Vagina (tissue), 2 donors: ENCODE measurements at regions not wholly inside any gene's neighbourhood (a gene's known extent, or its start where the extent isn't known, plus 50 kb on each side); places are given as distances from the start of the nearest gene placed in this dataset.
"Not testable (repeated sequence)": the region's sequence is repeated elsewhere in the genome, so short reads cannot be mapped to it uniquely, and the experiment has no call there.

Experiments
- DNase-seq, 2 donors: peaks; one replicate each; pipeline ENCODE4 v3.0.0-alpha.2; 2017; ENCODE audit errors: extremely low spot score in 2 of 2
- H3K27ac ChIP-seq: fragments of 200-600 bp; sonication (generic); one replicate; pipeline ENCODE4 v1.5.1; 2019
- H3K27me3 ChIP-seq: fragments of 200-600 bp; sonication (generic); one replicate; pipeline ENCODE4 v1.5.1; 2019
- H3K36me3 ChIP-seq, 2 donors: fragments of 200-600 bp; sonication (generic); one replicate each; pipeline ENCODE4 v1.5.1; 2017 to 2019
- H3K4me1 ChIP-seq: fragments of 200-600 bp; sonication (generic); one replicate; pipeline ENCODE4 v1.5.1; 2019
- H3K4me3 ChIP-seq, 2 donors: fragments of 200-600 bp; sonication (generic); 1 replicate in 1 of 2; 2 replicates in 1 of 2; pipeline ENCODE4 v1.5.1; 2016 to 2019
- H3K9me3 ChIP-seq: fragments of 200-600 bp; sonication (generic); one replicate; pipeline ENCODE4 v1.5.1; 2019
- POLR2A ChIP-seq, 2 donors: fragments of 450-650 bp; IDR thresholded peaks; one replicate each; pipeline ENCODE4 v1.6.1; 2017; ENCODE audit warnings: antibody characterized with exemption in 2 of 2, mild to moderate bottlenecking in 2 of 2, moderate library complexity in 2 of 2
- POLR2AphosphoS5 ChIP-seq, 2 donors: sonication (generic); formaldehyde crosslinking; IDR thresholded peaks; one replicate each; pipeline ENCODE4 v1.9.0; 2017; ENCODE audit warnings: antibody characterized with exemption in 2 of 2, mild to moderate bottlenecking in 2 of 2, low read depth in 1 of 2; ENCODE audit not compliant: insufficient read depth in 1 of 2
- intact Hi-C: fragments of 100-400 bp; cut with DNase I; formaldehyde crosslinking; loops from one replicate; pipeline ENCODE4 v1.15.1; 2023
- TF ChIP-seq, protein P1 (sequence below), 3 experiments: fragments of 450-650 bp in 2 of 3; fragments of 200-600 bp in 1 of 3; sonication (generic) in 1 of 3; IDR thresholded peaks; one replicate each; pipeline ENCODE4 v1.5.1; 2017 to 2019; ENCODE audit warnings: antibody characterized with exemption in 3 of 3, mild to moderate bottlenecking in 2 of 3, moderate library complexity in 2 of 3

DNA sequence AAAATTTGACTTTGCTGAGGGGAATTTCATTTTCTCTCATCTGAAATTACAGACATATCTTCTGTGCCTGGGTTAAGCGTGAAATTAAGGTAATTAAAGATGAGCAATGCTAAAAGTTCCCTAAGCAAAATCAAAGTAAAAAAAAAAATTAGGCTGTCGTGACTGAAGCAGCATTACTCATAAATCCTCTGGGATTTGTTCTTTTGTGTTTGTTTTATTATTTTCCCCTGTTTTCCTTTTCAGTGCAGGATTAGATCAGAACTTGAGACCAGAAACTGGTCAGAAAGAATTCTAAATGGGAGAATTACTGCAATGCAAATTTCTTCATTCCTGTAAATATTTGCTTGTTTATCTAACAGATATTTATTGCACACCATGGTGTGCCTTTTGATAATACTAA lies 141.4 kb upstream of the BET1 start:
- DNase-seq = no peak
- no peaks in the 10 kb centered on the region for H3K27me3 ChIP-seq
- intact Hi-C loops = no loop called here

DNA sequence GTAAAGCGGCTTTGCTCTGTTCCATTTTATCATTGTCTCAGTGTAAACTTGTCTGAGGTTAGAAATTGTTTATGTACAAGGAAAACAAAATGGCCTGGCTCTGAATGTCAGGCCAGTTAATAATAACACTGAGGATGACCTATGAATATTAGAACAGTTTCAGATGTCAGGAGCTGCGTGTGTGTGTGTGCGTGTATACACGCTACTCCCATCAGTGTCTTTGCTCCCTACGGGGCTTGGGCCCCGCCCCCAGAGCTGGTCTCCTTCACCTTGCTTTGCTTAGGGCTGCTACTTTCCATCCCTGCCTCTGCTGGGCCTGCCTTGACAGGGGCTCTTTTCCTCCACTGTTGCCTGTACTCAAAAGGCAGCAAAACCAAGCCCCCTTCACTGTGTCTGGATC lies 142.3 kb upstream of the BET1 start:
- Histone ChIP-seq H3K4me1 (no peaks in the 10 kb centered on the region), H3K4me3 (no peak overlapping the region), H3K9me3 (no peaks in the 10 kb centered on the region), H3K27ac (no peak overlapping the region), H3K27me3 (no peaks in the 10 kb centered on the region), H3K36me3 (no peaks in the 10 kb centered on the region)
- TF ChIP-seq POLR2A (IDR thresholded peaks at IDR 0.05) (no peak), POLR2AphosphoS5 (IDR thresholded peaks at IDR 0.05; ENCODE audit: insufficient read depth in 1 of 2, low read depth in 1 of 2) (no peak)
- intact Hi-C loops = no loop called here
- no peak for DNase-seq

More for the DNA sequence above, 141.4 kb upstream of the BET1 start:
- Histone ChIP-seq H3K27ac (no peak overlapping the region), H3K36me3 (no peaks in the 10 kb centered on the region), H3K4me1 (no peaks in the 10 kb centered on the region), H3K9me3 (no peaks in the 10 kb centered on the region), H3K4me3 (no peak overlapping the region)
- TF ChIP-seq, protein P1, sequence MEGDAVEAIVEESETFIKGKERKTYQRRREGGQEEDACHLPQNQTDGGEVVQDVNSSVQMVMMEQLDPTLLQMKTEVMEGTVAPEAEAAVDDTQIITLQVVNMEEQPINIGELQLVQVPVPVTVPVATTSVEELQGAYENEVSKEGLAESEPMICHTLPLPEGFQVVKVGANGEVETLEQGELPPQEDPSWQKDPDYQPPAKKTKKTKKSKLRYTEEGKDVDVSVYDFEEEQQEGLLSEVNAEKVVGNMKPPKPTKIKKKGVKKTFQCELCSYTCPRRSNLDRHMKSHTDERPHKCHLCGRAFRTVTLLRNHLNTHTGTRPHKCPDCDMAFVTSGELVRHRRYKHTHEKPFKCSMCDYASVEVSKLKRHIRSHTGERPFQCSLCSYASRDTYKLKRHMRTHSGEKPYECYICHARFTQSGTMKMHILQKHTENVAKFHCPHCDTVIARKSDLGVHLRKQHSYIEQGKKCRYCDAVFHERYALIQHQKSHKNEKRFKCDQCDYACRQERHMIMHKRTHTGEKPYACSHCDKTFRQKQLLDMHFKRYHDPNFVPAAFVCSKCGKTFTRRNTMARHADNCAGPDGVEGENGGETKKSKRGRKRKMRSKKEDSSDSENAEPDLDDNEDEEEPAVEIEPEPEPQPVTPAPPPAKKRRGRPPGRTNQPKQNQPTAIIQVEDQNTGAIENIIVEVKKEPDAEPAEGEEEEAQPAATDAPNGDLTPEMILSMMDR (IDR thresholded peaks at IDR 0.05) = no peak
- TF ChIP-seq POLR2AphosphoS5 (IDR thresholded peaks at IDR 0.05; ENCODE audit: insufficient read depth in 1 of 2, low read depth in 1 of 2) (no peak), POLR2A (IDR thresholded peaks at IDR 0.05) (no peak)

DNA sequence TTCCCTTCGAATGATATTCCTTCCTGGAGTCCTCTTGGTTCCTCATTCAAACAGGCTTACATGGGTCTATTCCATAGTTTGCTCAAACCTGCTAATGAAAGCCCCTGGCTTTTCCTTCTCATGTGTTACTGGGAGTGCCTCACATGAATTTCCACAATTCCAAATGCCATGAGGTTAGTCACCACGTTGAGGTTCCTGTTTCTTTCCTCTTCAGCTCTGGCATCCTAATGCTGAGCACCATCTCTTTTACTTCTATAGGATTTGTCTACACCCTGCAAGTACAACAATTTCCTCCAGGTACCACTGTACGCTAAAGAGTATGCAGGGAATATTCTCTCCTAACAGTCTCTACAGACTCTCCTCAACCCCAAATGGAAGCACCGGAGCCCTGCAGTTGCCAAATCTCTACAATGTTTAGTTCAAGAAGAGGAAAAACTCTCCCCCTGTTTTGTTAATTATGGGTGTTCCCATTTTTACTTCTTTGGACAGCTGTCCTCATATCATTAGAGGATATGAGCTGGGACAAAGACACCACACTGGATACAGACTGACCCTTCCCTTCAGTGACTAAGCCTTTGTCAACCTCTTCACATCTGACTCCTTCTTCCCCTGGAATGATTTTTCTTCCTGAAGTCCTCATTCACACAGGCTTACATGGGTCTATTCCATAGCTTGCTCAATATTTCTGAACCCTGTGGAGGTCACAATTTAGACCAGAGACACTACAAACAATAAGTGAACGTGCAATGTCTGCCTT lies 145.8 kb upstream of the BET1 start:
- TF ChIP-seq POLR2A (IDR thresholded peaks at IDR 0.05) = no peak
- no peak for TF ChIP-seq POLR2AphosphoS5 (IDR thresholded peaks at IDR 0.05; ENCODE audit: insufficient read depth in 1 of 2, low read depth in 1 of 2)
- TF ChIP-seq, protein P1 (IDR thresholded peaks at IDR 0.05) = no peak
- no peaks in the 10 kb centered on the region for H3K27me3 ChIP-seq
- H3K4me3 ChIP-seq = no peak overlapping the region
- no peaks in the 10 kb centered on the region for H3K4me1 ChIP-seq
- no peaks in the 10 kb centered on the region for H3K9me3 ChIP-seq
- H3K36me3 ChIP-seq = no peaks in the 10 kb centered on the region
- DNase-seq = no peak
- intact Hi-C loops = no loop called here
- no peak overlapping the region for H3K27ac ChIP-seq

DNA sequence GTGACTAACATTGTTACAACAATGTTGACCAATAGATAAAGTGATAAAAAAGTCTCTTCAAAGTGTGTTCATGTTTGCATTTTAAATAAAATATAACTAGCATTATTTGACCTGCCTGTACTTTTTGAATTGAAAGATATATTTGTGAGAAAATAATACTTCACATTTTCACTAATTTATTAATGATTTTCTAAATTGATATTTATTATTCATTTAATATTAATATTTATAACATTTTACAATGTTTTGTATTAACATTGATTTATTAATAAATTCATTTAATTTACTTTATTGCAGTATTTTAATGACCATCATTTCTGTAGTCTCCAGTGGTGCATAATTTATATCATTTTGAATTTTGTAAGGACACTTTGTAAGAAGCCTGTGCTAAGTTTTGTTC lies 150.0 kb upstream of the BET1 start:
- no peak for TF ChIP-seq POLR2AphosphoS5 (IDR thresholded peaks at IDR 0.05; ENCODE audit: insufficient read depth in 1 of 2, low read depth in 1 of 2)
- no peak for TF ChIP-seq POLR2A (IDR thresholded peaks at IDR 0.05)
- TF ChIP-seq, protein P1 (IDR thresholded peaks at IDR 0.05) = no peak
- Histone ChIP-seq H3K27me3 (no peaks in the 10 kb centered on the region), H3K4me1 (no peaks in the 10 kb centered on the region), H3K36me3 (no peaks in the 10 kb centered on the region), H3K9me3 (no peaks in the 10 kb centered on the region), H3K27ac (no peak overlapping the region), H3K4me3 (no peak overlapping the region)
- DNase-seq = no peak
- intact Hi-C loops = no loop called here

DNA sequence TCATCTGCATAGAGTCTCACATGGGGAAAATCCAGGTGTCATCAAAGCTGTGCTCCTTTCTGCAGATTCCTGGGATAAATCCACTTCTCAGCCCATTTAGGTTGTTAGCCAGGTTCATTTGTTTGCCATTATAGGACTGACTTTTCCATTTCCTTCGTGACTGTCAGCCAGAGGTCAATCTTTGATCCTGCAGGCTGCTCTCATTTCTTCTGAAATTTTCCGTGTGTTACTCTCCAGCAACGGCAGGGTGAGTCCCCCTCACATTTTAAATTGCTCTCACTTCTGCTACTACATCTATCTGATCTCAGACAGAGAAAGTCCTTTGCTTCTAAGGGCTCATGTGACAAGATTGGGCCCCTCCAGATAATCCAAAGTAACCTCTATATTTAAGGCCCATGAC lies 150.7 kb upstream of the BET1 start:
- TF ChIP-seq POLR2AphosphoS5 (IDR thresholded peaks at IDR 0.05; ENCODE audit: insufficient read depth in 1 of 2, low read depth in 1 of 2) (no peak), POLR2A (IDR thresholded peaks at IDR 0.05) (no peak)
- TF ChIP-seq, protein P1 (IDR thresholded peaks at IDR 0.05) = no peak
- no peak overlapping the region for H3K4me3 ChIP-seq
- no peaks in the 10 kb centered on the region for H3K9me3 ChIP-seq
- no peaks in the 10 kb centered on the region for H3K36me3 ChIP-seq
- DNase-seq = no peak
- intact Hi-C loops = no loop called here
- no peaks in the 10 kb centered on the region for H3K27me3 ChIP-seq
- no peaks in the 10 kb centered on the region for H3K4me1 ChIP-seq
- no peak overlapping the region for H3K27ac ChIP-seq

DNA sequence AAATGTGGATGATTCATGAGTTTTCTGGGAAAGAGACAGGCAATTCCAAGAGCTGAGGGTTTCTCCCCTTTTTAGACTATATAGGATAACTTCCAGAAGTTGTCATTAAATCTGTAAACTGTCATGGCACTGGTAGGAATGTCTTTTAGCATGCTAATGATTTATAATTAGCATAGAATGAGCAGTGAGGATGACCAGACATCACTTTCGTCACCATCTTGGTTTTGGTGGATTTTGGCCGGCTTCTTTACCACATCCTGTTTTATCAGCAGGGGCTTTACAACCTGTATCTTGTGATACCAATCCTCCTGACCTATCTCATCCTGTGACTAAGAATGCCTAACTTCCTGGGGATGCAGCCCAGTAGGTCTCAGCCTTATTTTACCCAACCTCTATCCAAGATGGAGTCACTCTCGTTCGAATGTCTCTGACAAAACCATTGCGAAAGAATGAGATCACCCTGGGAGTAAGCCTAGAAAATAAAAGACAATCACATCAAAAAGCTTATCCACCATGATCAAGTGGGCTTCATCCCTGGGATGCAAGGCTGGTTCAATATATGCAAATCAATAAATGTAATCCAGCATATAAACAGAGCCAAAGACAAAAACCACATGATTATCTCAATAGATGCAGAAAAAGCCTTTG lies 153.6 kb upstream of the BET1 start:
- H3K4me1 ChIP-seq, H3K9me3 ChIP-seq, H3K27ac ChIP-seq, H3K27me3 ChIP-seq, H3K36me3 ChIP-seq, intact Hi-C loops, DNase-seq, H3K4me3 ChIP-seq: not testable (repeated sequence)
